Neutrophil (primary cell): ENCODE measurements at regions not wholly inside any gene's neighbourhood (a gene's known extent, or its start where the extent isn't known, plus 50 kb on each side); places are given as distances from the start of the nearest gene placed in this dataset.

Experiments
- H3K27ac ChIP-seq: fragments of 200-600 bp; sonication (generic); 2 replicates; pipeline ENCODE4 v1.5.1; 2016; ENCODE audit warnings: mild to moderate bottlenecking, moderate library complexity
- H3K27me3 ChIP-seq: fragments of 200-600 bp; sonication (generic); 2 replicates; pipeline ENCODE4 v1.6.0; 2016; ENCODE audit warnings: mild to moderate bottlenecking
- H3K36me3 ChIP-seq: fragments of 200-600 bp; sonication (generic); 2 replicates; pipeline ENCODE4 v1.5.1; 2017
- H3K4me1 ChIP-seq, 2 experiments: fragments of 200-600 bp in 1 of 2; sonication (generic) in 1 of 2; 1 replicate in 1 of 2; 2 replicates in 1 of 2; pipeline versions ENCODE4 v1.5.1 to v1.6.1; 2013 to 2016; ENCODE audit warnings: low read depth in 1 of 2, low read length in 1 of 2, mild to moderate bottlenecking in 1 of 2, moderate library complexity in 1 of 2; ENCODE audit not compliant: control insufficient read depth in 1 of 2, insufficient read depth in 1 of 2
- H3K4me3 ChIP-seq, 2 experiments: fragments of 200-600 bp in 1 of 2; sonication (generic) in 1 of 2; 1 replicate in 1 of 2; 2 replicates in 1 of 2; pipeline ENCODE4 v1.5.1; 2013 to 2016; ENCODE audit warnings: low read depth in 1 of 2, low read length in 1 of 2, mild to moderate bottlenecking in 1 of 2, moderate library complexity in 1 of 2
- H3K9me3 ChIP-seq: fragments of 200-600 bp; sonication (generic); 2 replicates; pipeline ENCODE4 v1.5.1; 2016
- CTCF ChIP-seq: fragments of 200-600 bp; sonication (generic); IDR thresholded peaks from 2 replicates; pipeline ENCODE4 v1.5.1; 2016; ENCODE audit warnings: antibody characterized with exemption

DNA sequence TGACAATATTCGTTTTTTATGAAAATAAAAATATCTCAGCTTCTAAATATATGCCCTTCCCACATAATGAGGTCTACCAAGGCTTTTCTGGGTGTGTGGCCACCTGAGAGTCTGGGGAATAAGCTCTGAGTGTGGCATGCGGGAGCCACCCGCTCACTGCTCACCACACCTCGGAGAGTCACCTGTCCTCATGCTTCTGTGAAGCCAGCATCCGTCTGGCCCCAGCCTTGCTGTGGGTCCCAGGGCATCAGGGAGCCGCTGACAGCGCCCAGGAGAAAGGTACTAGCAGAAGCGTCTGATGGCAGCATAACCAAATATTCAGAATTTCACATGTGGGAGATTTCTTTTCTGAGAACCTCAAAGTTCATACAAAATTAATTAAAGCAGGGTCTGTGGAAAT, 133.2 kb upstream of the IRX4 start:
- Histone ChIP-seq H3K27me3 (no peaks in the 10 kb centered on the region), H3K36me3 (no peaks in the 10 kb centered on the region), H3K27ac (no peak overlapping the region), H3K4me3 (no peak overlapping the region), H3K4me1 (no peaks in the 10 kb centered on the region), H3K9me3 (no peaks in the 10 kb centered on the region)
- no peak for TF ChIP-seq CTCF

GRCh38 chr5:2015124-2015848, 132.6 kb upstream of the IRX4 start:
- H3K4me3 ChIP-seq: no peak overlapping the region
- no peaks in the 10 kb centered on the region for H3K9me3 ChIP-seq
- no peak overlapping the region for H3K27ac ChIP-seq
- H3K27me3 ChIP-seq: no peaks in the 10 kb centered on the region
- no peak for TF ChIP-seq CTCF
- H3K36me3 ChIP-seq: no peaks in the 10 kb centered on the region
- H3K4me1 ChIP-seq: no peaks in the 10 kb centered on the region

DNA sequence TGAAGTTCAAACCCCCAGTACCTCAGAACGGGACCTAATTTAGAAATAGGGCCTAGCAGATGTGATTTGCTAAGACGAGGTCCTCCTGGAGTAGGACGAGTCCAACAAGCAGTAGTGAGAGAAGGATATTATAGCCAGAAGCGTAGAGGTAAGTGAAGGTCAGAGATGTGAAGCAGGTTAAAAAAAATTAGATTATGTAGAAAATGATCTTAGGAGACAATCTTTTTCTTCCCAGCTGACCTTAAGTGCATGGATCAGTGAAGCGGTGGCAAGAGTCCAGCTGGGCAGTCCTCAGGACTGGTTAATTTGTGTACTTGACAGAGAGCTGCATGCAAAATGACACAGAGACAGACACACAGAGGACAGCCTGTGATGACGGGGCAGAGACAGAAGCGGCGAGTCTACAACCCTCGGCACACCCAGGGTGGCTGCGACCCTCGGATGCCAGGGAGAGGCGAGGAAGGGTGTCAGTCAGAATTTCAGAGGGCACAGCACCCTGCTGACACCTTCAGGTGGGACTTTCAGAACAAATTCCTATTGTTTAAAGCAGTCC, 131.4 kb upstream of the IRX4 start:
- H3K27ac ChIP-seq: no peak overlapping the region
- H3K36me3 ChIP-seq: no peaks in the 10 kb centered on the region
- TF ChIP-seq CTCF: no peak
- H3K27me3 ChIP-seq: no peaks in the 10 kb centered on the region
- H3K4me1 ChIP-seq: no peaks in the 10 kb centered on the region
- H3K9me3 ChIP-seq: no peaks in the 10 kb centered on the region
- no peak overlapping the region for H3K4me3 ChIP-seq

- Histone ChIP-seq H3K9me3 (no peaks in the 10 kb centered on the region), H3K36me3 (no peaks in the 10 kb centered on the region), H3K27me3 (no peaks in the 10 kb centered on the region), H3K27ac (no peak overlapping the region), H3K4me1 (no peaks in the 10 kb centered on the region), H3K4me3 (no peak overlapping the region)
- TF ChIP-seq CTCF: no peak
Observed at GRCh38 chr5:2013301-2014057, 130.8 kb upstream of the IRX4 start.

DNA sequence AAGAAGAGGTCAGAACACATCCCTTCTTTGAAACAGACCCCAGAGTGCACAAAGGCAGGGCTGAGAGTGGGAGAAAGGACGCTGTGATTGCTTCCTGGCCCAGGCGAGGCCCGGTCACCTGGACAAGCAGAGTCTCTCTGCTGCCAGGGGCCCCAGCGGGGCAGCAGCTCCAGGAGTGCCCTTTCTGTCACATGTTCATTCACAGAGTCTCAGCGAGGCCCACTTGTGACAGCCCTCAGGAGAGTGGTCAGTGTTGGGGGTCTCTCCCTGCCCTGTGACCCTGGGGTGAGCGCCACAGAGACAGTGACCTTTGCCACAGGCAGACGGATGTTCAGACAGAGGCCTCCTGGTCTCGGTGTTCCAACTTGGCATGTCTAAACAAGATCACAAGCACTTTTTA, 130.2 kb upstream of the IRX4 start:
- H3K27me3 ChIP-seq: peaks cover 1% of the 10 kb centered on the region
- H3K27ac ChIP-seq: no peak overlapping the region
- TF ChIP-seq CTCF: no peak
- H3K4me1 ChIP-seq: no peaks in the 10 kb centered on the region
- no peaks in the 10 kb centered on the region for H3K36me3 ChIP-seq
- no peaks in the 10 kb centered on the region for H3K9me3 ChIP-seq
- H3K4me3 ChIP-seq: no peak overlapping the region
